ENCODE measurements at regions not wholly inside any gene's neighbourhood (a gene's known extent, or its start where the extent isn't known, plus 50 kb on each side); places are given as distances from the start of the nearest gene placed in this dataset.

GRCh38 chr2:145652036-145652435 is 1132.1 kb upstream of the ZEB2 start:
- no peak for TF ChIP-seq CTCF (IDR thresholded peaks at IDR 0.05; ENCODE audit: unreplicated experiment)

GRCh38 chr2:145650226-145650625 is 1130.3 kb upstream of the ZEB2 start:
- Mint-ChIP-seq H3K4me1 (ENCODE audit: low read depth) (peaks cover 4% of the 10 kb centered on the region), H3K27ac (no peak overlapping the region), H3K27me3 (no peaks in the 10 kb centered on the region), H3K36me3 (ENCODE audit: insufficient read depth) (no peaks in the 10 kb centered on the region), H3K9me3 (ENCODE audit: low read depth) (no peaks in the 10 kb centered on the region), H3K4me3 (ENCODE audit: low read depth) (no peak overlapping the region)
- DNase-seq (ENCODE audit: low spot score, unreplicated experiment): no peak
- no peak for TF ChIP-seq CTCF (IDR thresholded peaks at IDR 0.05; ENCODE audit: unreplicated experiment)

More at GRCh38 chr2:145652036-145652435, 1132.1 kb upstream of the ZEB2 start:
- Mint-ChIP-seq H3K4me3 (ENCODE audit: low read depth) (no peak overlapping the region), H3K27me3 (no peaks in the 10 kb centered on the region), H3K36me3 (ENCODE audit: insufficient read depth) (no peaks in the 10 kb centered on the region), H3K9me3 (ENCODE audit: low read depth) (no peaks in the 10 kb centered on the region), H3K27ac (no peak overlapping the region), H3K4me1 (ENCODE audit: low read depth) (peaks cover 8% of the 10 kb centered on the region)
- no peak for DNase-seq (ENCODE audit: low spot score, unreplicated experiment)

GRCh38 chr2:145649061-145649460 is 1129.1 kb upstream of the ZEB2 start:
- Mint-ChIP-seq H3K9me3 (ENCODE audit: low read depth) (no peaks in the 10 kb centered on the region), H3K27me3 (no peaks in the 10 kb centered on the region), H3K4me1 (ENCODE audit: low read depth) (no peaks in the 10 kb centered on the region), H3K4me3 (ENCODE audit: low read depth) (no peak overlapping the region), H3K27ac (no peak overlapping the region), H3K36me3 (ENCODE audit: insufficient read depth) (no peaks in the 10 kb centered on the region)
- no peak for DNase-seq (ENCODE audit: low spot score, unreplicated experiment)
- no peak for TF ChIP-seq CTCF (IDR thresholded peaks at IDR 0.05; ENCODE audit: unreplicated experiment)

GRCh38 chr2:145644820-145645302 is 1124.9 kb upstream of the ZEB2 start:
- no peaks in the 10 kb centered on the region for H3K4me1 Mint-ChIP-seq (ENCODE audit: low read depth)
- no peaks in the 10 kb centered on the region for H3K27me3 Mint-ChIP-seq
- H3K9me3 Mint-ChIP-seq (ENCODE audit: low read depth): no peaks in the 10 kb centered on the region
- no peak for DNase-seq (ENCODE audit: low spot score, unreplicated experiment)
- no peaks in the 10 kb centered on the region for H3K36me3 Mint-ChIP-seq (ENCODE audit: insufficient read depth)
- no peak overlapping the region for H3K27ac Mint-ChIP-seq
- TF ChIP-seq CTCF (IDR thresholded peaks at IDR 0.05; ENCODE audit: unreplicated experiment): no peak
- H3K4me3 Mint-ChIP-seq (ENCODE audit: low read depth): no peak overlapping the region

GRCh38 chr2:145638675-145639074 is 1118.8 kb upstream of the ZEB2 start:
- no peak for DNase-seq (ENCODE audit: low spot score, unreplicated experiment)
- TF ChIP-seq CTCF (IDR thresholded peaks at IDR 0.05; ENCODE audit: unreplicated experiment): peak; percentile 28
- no peak overlapping the region for H3K27ac Mint-ChIP-seq
- no peaks in the 10 kb centered on the region for H3K36me3 Mint-ChIP-seq (ENCODE audit: insufficient read depth)
- no peaks in the 10 kb centered on the region for H3K4me1 Mint-ChIP-seq (ENCODE audit: low read depth)
- H3K4me3 Mint-ChIP-seq (ENCODE audit: low read depth): no peak overlapping the region
- H3K9me3 Mint-ChIP-seq (ENCODE audit: low read depth): no peaks in the 10 kb centered on the region
- no peaks in the 10 kb centered on the region for H3K27me3 Mint-ChIP-seq

All from progenitor cell of endocrine pancreas (in vitro differentiated cells).